ENCODE measurements at regions not wholly inside any gene's neighbourhood (a gene's known extent, or its start where the extent isn't known, plus 50 kb on each side); places are given as distances from the start of the nearest gene placed in this dataset.

DNA sequence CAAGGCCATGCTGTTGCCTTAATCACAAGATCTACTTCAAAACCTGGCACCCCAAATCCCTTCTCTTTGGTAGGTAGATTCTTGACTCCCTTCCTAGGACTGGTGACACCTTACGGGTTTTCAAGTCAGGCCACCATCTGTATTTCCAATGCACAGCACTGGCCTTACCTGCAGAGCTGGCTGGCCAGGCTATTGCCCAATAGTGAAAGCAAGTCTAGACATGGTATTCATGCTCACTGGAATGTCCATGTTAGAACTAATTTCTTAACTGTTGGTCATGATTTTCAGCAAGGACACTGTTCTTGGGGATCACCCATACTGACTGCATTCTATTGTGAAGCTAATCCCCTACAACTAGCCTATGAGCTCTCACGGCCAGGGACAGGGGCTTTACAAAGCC is 313.1 kb upstream of the RNF32 start:
- no peak for TF ChIP-seq EZH2 (IDR thresholded peaks at IDR 0.05; ENCODE audit: borderline replicate concordance, insufficient read depth, low read depth, low read length, poor library complexity, severe bottlenecking)
- TF ChIP-seq, protein P1, sequence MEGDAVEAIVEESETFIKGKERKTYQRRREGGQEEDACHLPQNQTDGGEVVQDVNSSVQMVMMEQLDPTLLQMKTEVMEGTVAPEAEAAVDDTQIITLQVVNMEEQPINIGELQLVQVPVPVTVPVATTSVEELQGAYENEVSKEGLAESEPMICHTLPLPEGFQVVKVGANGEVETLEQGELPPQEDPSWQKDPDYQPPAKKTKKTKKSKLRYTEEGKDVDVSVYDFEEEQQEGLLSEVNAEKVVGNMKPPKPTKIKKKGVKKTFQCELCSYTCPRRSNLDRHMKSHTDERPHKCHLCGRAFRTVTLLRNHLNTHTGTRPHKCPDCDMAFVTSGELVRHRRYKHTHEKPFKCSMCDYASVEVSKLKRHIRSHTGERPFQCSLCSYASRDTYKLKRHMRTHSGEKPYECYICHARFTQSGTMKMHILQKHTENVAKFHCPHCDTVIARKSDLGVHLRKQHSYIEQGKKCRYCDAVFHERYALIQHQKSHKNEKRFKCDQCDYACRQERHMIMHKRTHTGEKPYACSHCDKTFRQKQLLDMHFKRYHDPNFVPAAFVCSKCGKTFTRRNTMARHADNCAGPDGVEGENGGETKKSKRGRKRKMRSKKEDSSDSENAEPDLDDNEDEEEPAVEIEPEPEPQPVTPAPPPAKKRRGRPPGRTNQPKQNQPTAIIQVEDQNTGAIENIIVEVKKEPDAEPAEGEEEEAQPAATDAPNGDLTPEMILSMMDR (IDR thresholded peaks at IDR 0.05): no peak

All from B cell (primary cell).